SK-N-SH (cell line): ENCODE measurements at regions not wholly inside any gene's neighbourhood (a gene's known extent, or its start where the extent isn't known, plus 50 kb on each side); places are given as distances from the start of the nearest gene placed in this dataset.

ENCODE experiments used
- CHD2 ChIP-seq: fragments of 150-350 bp; IDR thresholded peaks from 2 replicates; pipeline ENCODE4 v1.6.1; 2018; ENCODE audit warnings: low read length; ENCODE audit not compliant: partially characterized antibody
- CTCF ChIP-seq: fragments of 200-600 bp; sonication (generic); IDR thresholded peaks from 2 replicates; pipeline ENCODE4 v1.6.1; 2017; ENCODE audit warnings: antibody characterized with exemption, mild to moderate bottlenecking, moderate library complexity
- ELF1 ChIP-seq: IDR thresholded peaks from 2 replicates; pipeline ENCODE4 v1.4.0; 2012
- EP300 ChIP-seq, 2 experiments: IDR thresholded peaks; 2 replicates each; pipeline versions ENCODE4 v1.4.0 to v1.6.1; 2012; ENCODE audit warnings: borderline replicate concordance in 1 of 2, low read depth in 1 of 2, low read length in 1 of 2
- EZH2phosphoT487 ChIP-seq: fragments of 200-600 bp; sonication (generic); IDR thresholded peaks from 2 replicates; pipeline ENCODE4 v1.6.1; 2017; ENCODE audit warnings: low read depth, mixed run types, mild to moderate bottlenecking, antibody characterized with exemption, moderate library complexity, borderline replicate concordance
- MAX ChIP-seq: IDR thresholded peaks from 2 replicates; pipeline ENCODE4 v1.4.0; 2012; ENCODE audit warnings: low read depth
- NRF1 ChIP-seq: IDR thresholded peaks from 2 replicates; pipeline ENCODE4 v1.6.1; 2012; ENCODE audit warnings: low read depth, mild to moderate bottlenecking, low read length
- POLR2AphosphoS5 ChIP-seq: IDR thresholded peaks from 2 replicates; pipeline ENCODE4 v1.6.1; 2012; ENCODE audit warnings: low read depth, low read length
- RAD21 ChIP-seq: IDR thresholded peaks from 2 replicates; pipeline ENCODE4 v1.6.1; 2012; ENCODE audit warnings: mild to moderate bottlenecking, low read length
- SIN3A ChIP-seq: IDR thresholded peaks from 2 replicates; pipeline ENCODE4 v1.6.1; 2012; ENCODE audit warnings: low read depth, mild to moderate bottlenecking, low read length, moderate library complexity, borderline replicate concordance
- SMC3 ChIP-seq: IDR thresholded peaks from 2 replicates; pipeline ENCODE4 v1.6.1; 2012; ENCODE audit warnings: low read depth, low read length, improper control_type of control experiment
- TCF12 ChIP-seq: IDR thresholded peaks from 2 replicates; pipeline ENCODE4 v1.4.0; 2012
- USF1 ChIP-seq: IDR thresholded peaks from 2 replicates; pipeline ENCODE4 v1.4.0; 2012; ENCODE audit warnings: low read depth, borderline replicate concordance
- TF ChIP-seq, protein P1 (sequence below): IDR thresholded peaks from 2 replicates; pipeline ENCODE4 v1.6.1; 2012; ENCODE audit warnings: mild to moderate bottlenecking, low read depth, low read length, moderate library complexity

DNA sequence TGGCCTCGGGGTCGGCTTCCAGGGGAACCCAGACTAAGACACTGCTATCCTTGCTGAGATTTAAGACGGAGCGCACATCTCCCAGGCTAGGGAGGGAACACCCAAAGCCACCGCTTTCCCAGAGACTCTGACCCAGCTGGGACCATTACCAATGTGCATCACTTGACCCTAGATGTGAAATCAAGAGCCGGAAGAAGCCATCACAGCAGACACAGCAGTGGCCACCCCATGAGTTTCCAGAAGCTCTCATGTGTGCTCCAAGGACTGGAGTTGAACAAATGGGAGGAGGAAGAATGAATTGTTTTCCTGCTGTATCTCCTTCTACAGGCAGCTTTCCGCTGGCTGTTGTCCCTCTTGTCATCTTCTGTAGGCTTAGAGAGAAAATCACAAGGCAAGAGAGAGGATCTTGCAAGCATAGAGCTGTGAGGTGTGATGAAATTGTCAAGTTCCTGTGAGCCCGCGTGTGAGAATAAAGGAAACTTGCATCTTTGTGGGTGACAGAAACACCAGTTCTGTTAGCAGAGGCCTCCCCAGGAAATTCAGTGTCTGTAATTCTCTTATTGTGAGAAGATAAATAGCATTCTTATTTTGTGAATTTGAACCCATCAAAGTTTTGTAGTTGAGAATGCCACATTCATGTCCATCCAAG, 711.8 kb downstream of the UQCRFS1 start:
- TF ChIP-seq CTCF (no peak), NRF1 (no peak), POLR2AphosphoS5 (no peak), EP300 (IDR thresholded peaks at IDR 0.05; ENCODE audit: borderline replicate concordance in 1 of 2, low read depth in 1 of 2, low read length in 1 of 2) (no peak), EZH2phosphoT487 (no peak), USF1 (no peak), TCF12 (no peak), CHD2 (no peak), RAD21 (no peak), ELF1 (no peak), SMC3 (no peak), SIN3A (no peak), MAX (no peak)
- TF ChIP-seq, protein P1, sequence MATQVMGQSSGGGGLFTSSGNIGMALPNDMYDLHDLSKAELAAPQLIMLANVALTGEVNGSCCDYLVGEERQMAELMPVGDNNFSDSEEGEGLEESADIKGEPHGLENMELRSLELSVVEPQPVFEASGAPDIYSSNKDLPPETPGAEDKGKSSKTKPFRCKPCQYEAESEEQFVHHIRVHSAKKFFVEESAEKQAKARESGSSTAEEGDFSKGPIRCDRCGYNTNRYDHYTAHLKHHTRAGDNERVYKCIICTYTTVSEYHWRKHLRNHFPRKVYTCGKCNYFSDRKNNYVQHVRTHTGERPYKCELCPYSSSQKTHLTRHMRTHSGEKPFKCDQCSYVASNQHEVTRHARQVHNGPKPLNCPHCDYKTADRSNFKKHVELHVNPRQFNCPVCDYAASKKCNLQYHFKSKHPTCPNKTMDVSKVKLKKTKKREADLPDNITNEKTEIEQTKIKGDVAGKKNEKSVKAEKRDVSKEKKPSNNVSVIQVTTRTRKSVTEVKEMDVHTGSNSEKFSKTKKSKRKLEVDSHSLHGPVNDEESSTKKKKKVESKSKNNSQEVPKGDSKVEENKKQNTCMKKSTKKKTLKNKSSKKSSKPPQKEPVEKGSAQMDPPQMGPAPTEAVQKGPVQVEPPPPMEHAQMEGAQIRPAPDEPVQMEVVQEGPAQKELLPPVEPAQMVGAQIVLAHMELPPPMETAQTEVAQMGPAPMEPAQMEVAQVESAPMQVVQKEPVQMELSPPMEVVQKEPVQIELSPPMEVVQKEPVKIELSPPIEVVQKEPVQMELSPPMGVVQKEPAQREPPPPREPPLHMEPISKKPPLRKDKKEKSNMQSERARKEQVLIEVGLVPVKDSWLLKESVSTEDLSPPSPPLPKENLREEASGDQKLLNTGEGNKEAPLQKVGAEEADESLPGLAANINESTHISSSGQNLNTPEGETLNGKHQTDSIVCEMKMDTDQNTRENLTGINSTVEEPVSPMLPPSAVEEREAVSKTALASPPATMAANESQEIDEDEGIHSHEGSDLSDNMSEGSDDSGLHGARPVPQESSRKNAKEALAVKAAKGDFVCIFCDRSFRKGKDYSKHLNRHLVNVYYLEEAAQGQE = no peak
